Neural cell (in vitro differentiated cells): ENCODE measurements at regions not wholly inside any gene's neighbourhood (a gene's known extent, or its start where the extent isn't known, plus 50 kb on each side); places are given as distances from the start of the nearest gene placed in this dataset.

Experiments used
- H2AFZ ChIP-seq: fragments of 200-600, 300-800 bp; sonication (generic), shearing (Covaris generic); 2 replicates; pipeline ENCODE4 v1.6.0; 2014; ENCODE audit warnings: low read depth, mild to moderate bottlenecking, antibody characterized with exemption, low read length, moderate library complexity
- H3F3A ChIP-seq: fragments of 200-600 bp; shearing (Covaris generic); 2 replicates; pipeline ENCODE4 v1.6.1; 2016; ENCODE audit warnings: mild to moderate bottlenecking, moderate library complexity, mixed read lengths, antibody characterized with exemption, low read length; ENCODE audit not compliant: insufficient read depth, poor library complexity, severe bottlenecking
- H3K27ac ChIP-seq: fragments of 200-600, 300-800 bp; sonication (generic), shearing (Covaris generic); 2 replicates; pipeline ENCODE4 v1.5.1; 2014; ENCODE audit warnings: mild to moderate bottlenecking, low read length, moderate library complexity
- H3K27me3 ChIP-seq: fragments of 300-800, 200-600 bp; sonication (generic), shearing (Covaris generic); 2 replicates; pipeline ENCODE4 v1.6.0; 2014; ENCODE audit warnings: mild to moderate bottlenecking, low read depth, low read length, moderate library complexity; ENCODE audit not compliant: insufficient read depth
- H3K36me3 ChIP-seq: fragments of 300-800, 200-600 bp; sonication (generic), shearing (Covaris generic); 2 replicates; pipeline ENCODE4 v1.5.1; 2014; ENCODE audit warnings: mild to moderate bottlenecking, antibody characterized with exemption, low read length, moderate library complexity; ENCODE audit not compliant: insufficient read depth
- H3K4me2 ChIP-seq: fragments of 300-800, 200-600 bp; sonication (generic), shearing (Covaris generic); 2 replicates; pipeline ENCODE4 v1.6.0; 2014; ENCODE audit warnings: mild to moderate bottlenecking, low read length
- H3K4me3 ChIP-seq: fragments of 300-800, 200-600 bp; sonication (generic), shearing (Covaris generic); 2 replicates; pipeline ENCODE4 v1.5.1; 2014; ENCODE audit warnings: mild to moderate bottlenecking, low read length, moderate library complexity
- H3K79me2 ChIP-seq: fragments of 200-600 bp; shearing (Covaris generic); replicated peaks from 2 replicates; pipeline ENCODE4 v1.6.0; 2014; ENCODE audit warnings: mild to moderate bottlenecking, low read length, moderate library complexity; ENCODE audit not compliant: insufficient read depth
- H3K9ac ChIP-seq: fragments of 300-800, 200-600 bp; sonication (generic), shearing (Covaris generic); 2 replicates; pipeline ENCODE4 v1.6.1; 2016; ENCODE audit warnings: mild to moderate bottlenecking, low read length, mixed read lengths
- H3K9me2 ChIP-seq: fragments of 200-600 bp; shearing (Covaris generic); 2 replicates; pipeline ENCODE4 v1.6.1; 2016; ENCODE audit warnings: mild to moderate bottlenecking, low read length, mixed read lengths; ENCODE audit not compliant: insufficient read depth
- H3K9me3 ChIP-seq: fragments of 200-600, 300-800 bp; sonication (generic), shearing (Covaris generic); 2 replicates; pipeline ENCODE4 v1.6.1; 2016; ENCODE audit warnings: mild to moderate bottlenecking, mixed run types, low read length, moderate library complexity, mixed read lengths
- H4K20me1 ChIP-seq: fragments of 200-600 bp; shearing (Covaris generic); 2 replicates; pipeline ENCODE4 v1.6.1; 2016; ENCODE audit warnings: mild to moderate bottlenecking, mixed run types; ENCODE audit not compliant: insufficient read depth
- EP300 ChIP-seq: fragments of 450-650 bp; conservative IDR thresholded peaks from 2 replicates; pipeline ENCODE4 v1.6.1; 2014; ENCODE audit warnings: antibody characterized with exemption, mild to moderate bottlenecking, moderate library complexity; ENCODE audit not compliant: poor library complexity, severe bottlenecking
- EZH2 ChIP-seq: fragments of 200-600, 300-800 bp; shearing (Covaris generic), sonication (generic); IDR thresholded peaks from 2 replicates; pipeline ENCODE4 v1.6.1; 2014; ENCODE audit warnings: antibody characterized with exemption, low read length, borderline replicate concordance, mild to moderate bottlenecking; ENCODE audit not compliant: insufficient read depth, poor library complexity, severe bottlenecking
- MXI1 ChIP-seq: fragments of 450-650 bp; conservative IDR thresholded peaks from 2 replicates; pipeline ENCODE4 v1.6.1; 2014; ENCODE audit warnings: antibody characterized with exemption, mild to moderate bottlenecking; ENCODE audit not compliant: poor library complexity, severe bottlenecking
- POLR2AphosphoS5 ChIP-seq: IDR thresholded peaks from 2 replicates; pipeline ENCODE4 v1.6.1; 2012
- RAD21 ChIP-seq: fragments of 450-650 bp; conservative IDR thresholded peaks from 2 replicates; pipeline ENCODE4 v1.6.1; 2014; ENCODE audit warnings: antibody characterized with exemption, mild to moderate bottlenecking, moderate library complexity
- SMC3 ChIP-seq: fragments of 450-650 bp; conservative IDR thresholded peaks from 2 replicates; pipeline ENCODE4 v1.6.1; 2014; ENCODE audit warnings: antibody characterized with exemption, mild to moderate bottlenecking, moderate library complexity; ENCODE audit not compliant: poor library complexity
- TAF1 ChIP-seq: IDR thresholded peaks from 2 replicates; pipeline ENCODE4 v1.6.1; 2012; ENCODE audit warnings: low read depth
- TF ChIP-seq, protein P1 (sequence below): fragments of 450-650 bp; IDR thresholded peaks from 2 replicates; pipeline ENCODE4 v1.5.1; 2014; ENCODE audit warnings: antibody characterized with exemption, mild to moderate bottlenecking, moderate library complexity; ENCODE audit not compliant: poor library complexity, severe bottlenecking
- TF ChIP-seq, protein P2 (sequence below): IDR thresholded peaks from 2 replicates; pipeline ENCODE4 v1.6.1; 2012; ENCODE audit warnings: borderline replicate concordance

DNA sequence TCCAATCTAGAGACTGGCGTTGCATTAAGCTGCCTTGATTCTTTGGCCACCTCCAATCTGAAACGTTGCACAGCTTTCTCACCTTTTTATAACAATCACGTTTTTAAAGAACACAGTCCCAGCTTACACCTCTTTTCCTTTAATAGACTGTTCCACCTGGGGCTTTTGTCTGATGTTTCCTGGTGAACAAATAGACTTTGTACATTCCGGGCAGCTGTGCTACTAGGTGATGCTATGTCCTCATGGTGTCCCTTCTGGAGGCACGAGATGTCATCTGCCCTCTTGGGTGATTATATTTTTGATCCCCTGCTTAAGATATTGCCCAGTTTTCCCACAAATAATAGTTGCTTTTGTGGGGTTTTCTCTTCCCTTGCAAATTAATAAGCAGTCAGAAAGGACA lies 225.5 kb downstream of the SOX9 start:
- Histone ChIP-seq H3K27ac (no peak overlapping the region), H3K36me3 (no peaks in the 10 kb centered on the region), H3K4me2 (no peak overlapping the region), H3K9me2 (no peaks in the 10 kb centered on the region), H3K27me3 (no peaks in the 10 kb centered on the region), H3K79me2 (no peaks in the 10 kb centered on the region), H2AFZ (no peak overlapping the region), H4K20me1 (no peaks in the 10 kb centered on the region), H3K9me3 (no peaks in the 10 kb centered on the region), H3K9ac (no peak overlapping the region), H3K4me3 (no peak overlapping the region), H3F3A (no peaks in the 10 kb centered on the region)
- TF ChIP-seq SMC3 (no peak), MXI1 (no peak)

DNA sequence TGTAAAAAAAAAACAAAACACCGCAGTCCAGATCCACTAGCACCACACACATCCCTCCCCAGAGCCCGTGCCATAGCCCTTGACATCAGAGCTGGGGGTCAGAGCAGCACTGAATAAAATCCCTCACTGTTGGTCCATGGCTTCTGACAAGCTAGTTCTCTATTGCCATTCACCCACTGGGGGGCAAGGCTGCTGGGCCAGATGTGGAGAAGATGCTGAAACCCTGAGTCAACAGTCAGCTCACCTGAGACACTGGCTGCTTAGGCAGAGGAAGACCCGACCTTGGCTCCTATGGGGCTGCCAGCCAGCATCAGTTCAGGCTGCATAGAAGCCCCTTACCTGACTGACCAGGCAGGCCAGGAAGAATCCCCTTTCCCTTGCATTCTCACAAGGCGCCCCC lies 228.2 kb downstream of the SOX9 start:
- Histone ChIP-seq H3K9me3 (no peaks in the 10 kb centered on the region), H3K79me2 (no peaks in the 10 kb centered on the region), H3K36me3 (no peaks in the 10 kb centered on the region), H4K20me1 (no peaks in the 10 kb centered on the region), H3K27ac (no peak overlapping the region), H3K27me3 (no peaks in the 10 kb centered on the region), H2AFZ (no peak overlapping the region), H3K9me2 (no peaks in the 10 kb centered on the region), H3K9ac (no peak overlapping the region), H3K4me3 (no peak overlapping the region), H3K4me2 (no peak overlapping the region), H3F3A (no peaks in the 10 kb centered on the region)
- TF ChIP-seq MXI1 (no peak), SMC3 (no peak), POLR2AphosphoS5 (no peak), RAD21 (no peak), EP300 (no peak), EZH2 (no peak), TAF1 (no peak)
- TF ChIP-seq, protein P1, sequence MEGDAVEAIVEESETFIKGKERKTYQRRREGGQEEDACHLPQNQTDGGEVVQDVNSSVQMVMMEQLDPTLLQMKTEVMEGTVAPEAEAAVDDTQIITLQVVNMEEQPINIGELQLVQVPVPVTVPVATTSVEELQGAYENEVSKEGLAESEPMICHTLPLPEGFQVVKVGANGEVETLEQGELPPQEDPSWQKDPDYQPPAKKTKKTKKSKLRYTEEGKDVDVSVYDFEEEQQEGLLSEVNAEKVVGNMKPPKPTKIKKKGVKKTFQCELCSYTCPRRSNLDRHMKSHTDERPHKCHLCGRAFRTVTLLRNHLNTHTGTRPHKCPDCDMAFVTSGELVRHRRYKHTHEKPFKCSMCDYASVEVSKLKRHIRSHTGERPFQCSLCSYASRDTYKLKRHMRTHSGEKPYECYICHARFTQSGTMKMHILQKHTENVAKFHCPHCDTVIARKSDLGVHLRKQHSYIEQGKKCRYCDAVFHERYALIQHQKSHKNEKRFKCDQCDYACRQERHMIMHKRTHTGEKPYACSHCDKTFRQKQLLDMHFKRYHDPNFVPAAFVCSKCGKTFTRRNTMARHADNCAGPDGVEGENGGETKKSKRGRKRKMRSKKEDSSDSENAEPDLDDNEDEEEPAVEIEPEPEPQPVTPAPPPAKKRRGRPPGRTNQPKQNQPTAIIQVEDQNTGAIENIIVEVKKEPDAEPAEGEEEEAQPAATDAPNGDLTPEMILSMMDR: no peak
- TF ChIP-seq, protein P2, sequence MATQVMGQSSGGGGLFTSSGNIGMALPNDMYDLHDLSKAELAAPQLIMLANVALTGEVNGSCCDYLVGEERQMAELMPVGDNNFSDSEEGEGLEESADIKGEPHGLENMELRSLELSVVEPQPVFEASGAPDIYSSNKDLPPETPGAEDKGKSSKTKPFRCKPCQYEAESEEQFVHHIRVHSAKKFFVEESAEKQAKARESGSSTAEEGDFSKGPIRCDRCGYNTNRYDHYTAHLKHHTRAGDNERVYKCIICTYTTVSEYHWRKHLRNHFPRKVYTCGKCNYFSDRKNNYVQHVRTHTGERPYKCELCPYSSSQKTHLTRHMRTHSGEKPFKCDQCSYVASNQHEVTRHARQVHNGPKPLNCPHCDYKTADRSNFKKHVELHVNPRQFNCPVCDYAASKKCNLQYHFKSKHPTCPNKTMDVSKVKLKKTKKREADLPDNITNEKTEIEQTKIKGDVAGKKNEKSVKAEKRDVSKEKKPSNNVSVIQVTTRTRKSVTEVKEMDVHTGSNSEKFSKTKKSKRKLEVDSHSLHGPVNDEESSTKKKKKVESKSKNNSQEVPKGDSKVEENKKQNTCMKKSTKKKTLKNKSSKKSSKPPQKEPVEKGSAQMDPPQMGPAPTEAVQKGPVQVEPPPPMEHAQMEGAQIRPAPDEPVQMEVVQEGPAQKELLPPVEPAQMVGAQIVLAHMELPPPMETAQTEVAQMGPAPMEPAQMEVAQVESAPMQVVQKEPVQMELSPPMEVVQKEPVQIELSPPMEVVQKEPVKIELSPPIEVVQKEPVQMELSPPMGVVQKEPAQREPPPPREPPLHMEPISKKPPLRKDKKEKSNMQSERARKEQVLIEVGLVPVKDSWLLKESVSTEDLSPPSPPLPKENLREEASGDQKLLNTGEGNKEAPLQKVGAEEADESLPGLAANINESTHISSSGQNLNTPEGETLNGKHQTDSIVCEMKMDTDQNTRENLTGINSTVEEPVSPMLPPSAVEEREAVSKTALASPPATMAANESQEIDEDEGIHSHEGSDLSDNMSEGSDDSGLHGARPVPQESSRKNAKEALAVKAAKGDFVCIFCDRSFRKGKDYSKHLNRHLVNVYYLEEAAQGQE: no peak

DNA sequence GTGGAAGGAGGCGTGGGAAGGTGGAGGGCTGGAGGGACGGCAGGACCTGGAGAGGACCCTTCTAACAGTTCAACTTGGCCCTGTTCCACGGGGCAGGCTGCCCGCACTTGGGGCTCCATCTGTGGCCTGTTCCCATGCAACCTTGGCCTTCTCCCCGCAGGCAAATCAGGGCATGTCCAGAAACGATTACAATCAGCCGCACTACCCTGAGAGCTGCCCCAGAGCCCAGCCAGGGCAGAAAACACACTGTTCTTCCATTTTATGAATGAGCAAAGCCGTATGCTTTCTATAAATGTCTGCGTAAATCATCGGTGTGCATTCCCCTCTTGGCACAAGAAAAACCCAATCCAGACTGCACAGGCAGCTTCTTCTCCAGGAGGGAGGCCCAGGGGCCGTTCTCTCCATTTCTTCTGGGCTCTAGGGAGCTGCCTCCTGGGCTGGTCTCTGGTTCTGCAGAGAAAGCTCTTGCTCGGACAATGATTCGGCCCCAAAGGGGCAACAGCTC lies 228.7 kb downstream of the SOX9 start:
- Histone ChIP-seq H3K9me2 (no peaks in the 10 kb centered on the region), H3K27ac (no peak overlapping the region), H2AFZ (no peak overlapping the region), H3K27me3 (no peaks in the 10 kb centered on the region), H3K9me3 (no peaks in the 10 kb centered on the region), H3K9ac (no peak overlapping the region), H3F3A (no peaks in the 10 kb centered on the region), H3K36me3 (no peaks in the 10 kb centered on the region), H4K20me1 (no peaks in the 10 kb centered on the region), H3K4me2 (no peak overlapping the region), H3K4me3 (no peak overlapping the region), H3K79me2 (no peaks in the 10 kb centered on the region)
- TF ChIP-seq SMC3: no peak
- TF ChIP-seq, protein P2: no peak
- TF ChIP-seq EZH2: no peak
- TF ChIP-seq RAD21: no peak
- no peak for TF ChIP-seq TAF1
- no peak for TF ChIP-seq EP300
- TF ChIP-seq, protein P1: no peak
- no peak for TF ChIP-seq POLR2AphosphoS5
- TF ChIP-seq MXI1: no peak
